B cell (primary cell): ENCODE measurements at regions not wholly inside any gene's neighbourhood (a gene's known extent, or its start where the extent isn't known, plus 50 kb on each side); places are given as distances from the start of the nearest gene placed in this dataset.

Experiments used
- ATAC-seq: fragments of 200-7000 bp; cut with Tn5 transposase; one replicate; pipeline ENCODE4 v1.10.0; 2021; ENCODE audit warnings: low read depth, mild to moderate bottlenecking, moderate number of reproducible peaks, moderate library complexity
- CTCF ChIA-PET: fragments of 350-600 bp; sonication (Branson Sonifier 250); formaldehyde crosslinking; loops from one replicate; lab custom pipeline; 2021; ENCODE audit warnings: antibody characterized with exemption, inconsistent platforms; lab: Charles Lee
- POLR2A ChIA-PET: fragments of 350-600 bp; sonication (Branson Sonifier 250); formaldehyde crosslinking; loops from one replicate; lab custom pipeline; 2021; ENCODE audit warnings: antibody characterized with exemption; lab: Charles Lee
- DNase-seq: peaks from one replicate; pipeline ENCODE4 v3.0.0; 2013
- H2AFZ ChIP-seq: 2 replicates; pipeline ENCODE4 v1.6.1; 2012; ENCODE audit warnings: mild to moderate bottlenecking, low read depth, low read length; ENCODE audit not compliant: insufficient read depth, poor library complexity, severe bottlenecking
- H3K27ac ChIP-seq, 2 donors: 1 replicate in 1 of 2; 2 replicates in 1 of 2; pipeline ENCODE4 v1.5.1; 2012 to 2013; ENCODE audit warnings: low read length in 2 of 2, mild to moderate bottlenecking in 2 of 2, moderate library complexity in 1 of 2
- H3K27me3 ChIP-seq, 4 experiments: fragments of 200-600 bp in 1 of 4; sonication (generic) in 1 of 4; replicated peaks in 1 of 4; 1 replicate in 2 of 4; 2 replicates in 2 of 4; pipeline versions ENCODE4 v1.6.1 to v1.7.0; 2013 to 2016; ENCODE audit warnings: low read length in 3 of 4, mild to moderate bottlenecking in 2 of 4, mixed read lengths in 1 of 4, moderate library complexity in 1 of 4; ENCODE audit not compliant: insufficient read depth in 4 of 4, control insufficient read depth in 3 of 4; ENCODE audit errors: control extremely low read depth in 1 of 4
- H3K36me3 ChIP-seq, 2 experiments: replicated peaks in 1 of 2; 1 replicate in 1 of 2; 2 replicates in 1 of 2; pipeline versions ENCODE4 v1.6.1 to v1.7.1; 2013; ENCODE audit warnings: low read length in 1 of 2; ENCODE audit not compliant: insufficient read depth in 2 of 2, control insufficient read depth in 1 of 2; ENCODE audit errors: control extremely low read depth in 1 of 2, extremely low read depth in 1 of 2
- H3K4me1 ChIP-seq, 2 donors: fragments of 200-600 bp in 1 of 2; sonication (generic) in 1 of 2; 1 replicate in 1 of 2; 2 replicates in 1 of 2; pipeline versions ENCODE4 v1.5.1 to v1.6.1; 2013 to 2017; ENCODE audit warnings: low read length in 2 of 2; ENCODE audit not compliant: control insufficient read depth in 2 of 2, insufficient read depth in 2 of 2
- H3K4me2 ChIP-seq: replicated peaks from 2 replicates; pipeline ENCODE3; 2012; ENCODE audit warnings: mild to moderate bottlenecking, low read depth, low read length; ENCODE audit not compliant: poor library complexity, severe bottlenecking
- H3K4me3 ChIP-seq, 5 experiments: fragments of 200-600 bp in 1 of 5; sonication (generic) in 1 of 5; 1 replicate in 3 of 5; 2 replicates in 2 of 5; pipeline versions ENCODE4 v1.5.1 to v1.7.0; 2011 to 2016; ENCODE audit warnings: low read length in 4 of 5, mild to moderate bottlenecking in 4 of 5, low read depth in 2 of 5, control low read depth in 1 of 5, moderate library complexity in 1 of 5; ENCODE audit not compliant: insufficient read depth in 1 of 5; ENCODE audit errors: control extremely low read depth in 1 of 5, extremely low read depth in 1 of 5
- H3K79me2 ChIP-seq: fragments of 200-600 bp; sonication (generic); one replicate; pipeline ENCODE4 v1.6.0; 2016; ENCODE audit warnings: low read length; ENCODE audit not compliant: control insufficient read depth, insufficient read depth
- H3K9ac ChIP-seq: fragments of 200-600 bp; sonication (generic); 2 replicates; pipeline ENCODE4 v1.6.1; 2017; ENCODE audit warnings: mild to moderate bottlenecking, low read length, moderate library complexity
- H3K9me3 ChIP-seq, 3 donors: one replicate each; pipeline versions ENCODE4 v1.6.1 to v1.7.1; 2013; ENCODE audit warnings: low read length in 2 of 3; ENCODE audit not compliant: control insufficient read depth in 2 of 3, insufficient read depth in 1 of 3; ENCODE audit errors: control extremely low read depth in 1 of 3
- H4K20me1 ChIP-seq: 2 replicates; pipeline ENCODE4 v1.6.0; 2012; ENCODE audit warnings: mild to moderate bottlenecking, low read length; ENCODE audit not compliant: insufficient read depth, control insufficient read depth, poor library complexity, severe bottlenecking
- H3K27ac Mint-ChIP-seq: one replicate; pipeline ENCODE4 v1.8.0; 2021; ENCODE audit warnings: mixed read lengths
- H3K27me3 Mint-ChIP-seq: one replicate; pipeline ENCODE4 v1.8.0; 2021; ENCODE audit warnings: mixed read lengths
- H3K4me1 Mint-ChIP-seq: one replicate; pipeline ENCODE4 v1.8.0; 2021; ENCODE audit warnings: mixed read lengths
- H3K4me3 Mint-ChIP-seq: one replicate; pipeline ENCODE4 v1.8.0; 2021; ENCODE audit warnings: mixed read lengths
- H3K9me3 Mint-ChIP-seq: one replicate; pipeline ENCODE4 v1.8.0; 2022; ENCODE audit warnings: mixed read lengths; ENCODE audit not compliant: insufficient read depth
- EZH2 ChIP-seq: IDR thresholded peaks from 2 replicates; pipeline ENCODE4 v1.6.1; 2012; ENCODE audit warnings: borderline replicate concordance, low read depth, mild to moderate bottlenecking, moderate library complexity, low read length; ENCODE audit not compliant: insufficient read depth, poor library complexity, severe bottlenecking
- WGBS: methylation state at CpG from one replicate; pipeline ENCODE4 v1.1.5; 2013; ENCODE audit warnings: missing lambda C conversion rate; ENCODE audit not compliant: insufficient coverage; 5-methylcytosine and 5-hydroxymethylcytosine counted together
- intact Hi-C: fragments of 100-400 bp; cut with micrococcal nuclease; formaldehyde crosslinking; loops from one replicate; pipeline ENCODE4 v1.10.0; 2022
- TF ChIP-seq, protein P1 (sequence below): fragments of 200-600 bp; IDR thresholded peaks from one replicate; pipeline ENCODE4 v1.8.0; 2022; ENCODE audit warnings: antibody characterized with exemption, mild to moderate bottlenecking

DNA sequence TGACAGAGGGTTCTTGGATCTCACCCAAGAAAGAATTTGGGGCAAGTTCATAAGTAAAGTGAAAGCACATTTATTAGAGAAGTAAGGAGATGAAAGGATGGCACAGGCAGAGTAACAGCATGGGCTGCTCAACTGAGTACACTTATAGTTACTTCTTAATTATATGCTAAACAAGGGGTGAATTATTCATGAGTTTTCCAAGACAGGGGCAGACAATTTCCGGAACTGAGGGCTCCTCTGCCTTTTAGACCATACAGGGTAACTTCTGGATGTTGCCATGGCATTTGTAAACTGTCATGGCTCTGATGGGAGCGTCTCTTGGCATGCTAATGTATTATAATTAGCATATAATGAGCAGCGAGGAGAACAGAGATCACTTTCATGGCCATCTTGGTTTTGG, 221.2 kb upstream of the STT3B start:
- ATAC-seq = no peak
- peaks cover 11% of the 10 kb centered on the region for H3K27me3 Mint-ChIP-seq
- Histone ChIP-seq H3K27ac (no peak overlapping the region), H4K20me1 (no peaks in the 10 kb centered on the region), H3K4me1 (no peaks in the 10 kb centered on the region), H3K9me3 (peaks cover 0 to 12% (median 10%) of the 10 kb centered on the region in 3 donors), H3K27me3 (no peaks in the 10 kb centered on the region), H3K4me3 (no peak overlapping the region), H2AFZ (no peak overlapping the region), H3K79me2 (no peaks in the 10 kb centered on the region), H3K4me2 (no peak overlapping the region), H3K9ac (no peak overlapping the region), H3K36me3 (no peaks in the 10 kb centered on the region)
- 71% methylated on average over 1 of the region's 3 CpGs for WGBS
- intact Hi-C loops = no loop called here
- CTCF ChIA-PET = no interaction called here
- peaks cover 8% of the 10 kb centered on the region for H3K9me3 Mint-ChIP-seq
- no peak overlapping the region for H3K27ac Mint-ChIP-seq
- TF ChIP-seq, protein P1, sequence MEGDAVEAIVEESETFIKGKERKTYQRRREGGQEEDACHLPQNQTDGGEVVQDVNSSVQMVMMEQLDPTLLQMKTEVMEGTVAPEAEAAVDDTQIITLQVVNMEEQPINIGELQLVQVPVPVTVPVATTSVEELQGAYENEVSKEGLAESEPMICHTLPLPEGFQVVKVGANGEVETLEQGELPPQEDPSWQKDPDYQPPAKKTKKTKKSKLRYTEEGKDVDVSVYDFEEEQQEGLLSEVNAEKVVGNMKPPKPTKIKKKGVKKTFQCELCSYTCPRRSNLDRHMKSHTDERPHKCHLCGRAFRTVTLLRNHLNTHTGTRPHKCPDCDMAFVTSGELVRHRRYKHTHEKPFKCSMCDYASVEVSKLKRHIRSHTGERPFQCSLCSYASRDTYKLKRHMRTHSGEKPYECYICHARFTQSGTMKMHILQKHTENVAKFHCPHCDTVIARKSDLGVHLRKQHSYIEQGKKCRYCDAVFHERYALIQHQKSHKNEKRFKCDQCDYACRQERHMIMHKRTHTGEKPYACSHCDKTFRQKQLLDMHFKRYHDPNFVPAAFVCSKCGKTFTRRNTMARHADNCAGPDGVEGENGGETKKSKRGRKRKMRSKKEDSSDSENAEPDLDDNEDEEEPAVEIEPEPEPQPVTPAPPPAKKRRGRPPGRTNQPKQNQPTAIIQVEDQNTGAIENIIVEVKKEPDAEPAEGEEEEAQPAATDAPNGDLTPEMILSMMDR = no peak
- TF ChIP-seq EZH2 = no peak
- POLR2A ChIA-PET = no interaction called here
- DNase-seq = no peak
- no peaks in the 10 kb centered on the region for H3K4me1 Mint-ChIP-seq
- no peak overlapping the region for H3K4me3 Mint-ChIP-seq

DNA sequence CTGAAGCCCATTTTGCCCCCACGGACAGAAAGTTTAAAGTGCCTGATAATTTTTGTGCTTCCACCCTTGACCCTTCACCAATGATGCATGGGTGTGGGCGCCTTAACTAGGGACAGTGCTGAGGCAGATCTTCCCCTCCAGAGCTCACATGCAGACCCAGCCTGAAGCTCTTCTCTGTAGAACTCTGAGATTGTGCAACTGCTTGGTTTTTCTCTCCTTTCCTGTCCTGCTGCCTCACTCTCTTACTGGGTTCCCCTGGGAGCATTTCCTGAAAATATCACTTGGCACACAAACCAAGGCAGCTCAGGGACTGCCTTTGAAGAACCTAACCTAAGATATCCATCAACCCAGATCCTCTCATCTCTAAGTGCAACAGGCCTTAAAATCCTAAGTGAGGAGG, 220.3 kb upstream of the STT3B start:
- Histone ChIP-seq H3K9me3 (peaks cover 0 to 13% (median 12%) of the 10 kb centered on the region in 3 donors), H4K20me1 (no peaks in the 10 kb centered on the region), H3K9ac (no peak overlapping the region), H3K4me3 (no peak overlapping the region), H3K4me2 (no peak overlapping the region), H3K4me1 (no peaks in the 10 kb centered on the region), H3K27me3 (no peaks in the 10 kb centered on the region), H3K36me3 (no peaks in the 10 kb centered on the region), H3K79me2 (no peaks in the 10 kb centered on the region), H3K27ac (no peak overlapping the region), H2AFZ (no peak overlapping the region)
- TF ChIP-seq, protein P1 = no peak
- no peak for TF ChIP-seq EZH2
- no peak for ATAC-seq
- DNase-seq = no peak
- H3K4me3 Mint-ChIP-seq = no peak overlapping the region
- POLR2A ChIA-PET = no interaction called here
- CTCF ChIA-PET = no interaction called here
- no peak overlapping the region for H3K27ac Mint-ChIP-seq
- WGBS = 95% methylated on average over 2 of the region's 2 CpGs
- no peaks in the 10 kb centered on the region for H3K4me1 Mint-ChIP-seq
- H3K27me3 Mint-ChIP-seq = peaks cover 11% of the 10 kb centered on the region
- H3K9me3 Mint-ChIP-seq = peaks cover 8% of the 10 kb centered on the region
- intact Hi-C loops = no loop called here
